PC-9 (cell line): ENCODE measurements at regions not wholly inside any gene's neighbourhood (a gene's known extent, or its start where the extent isn't known, plus 50 kb on each side); places are given as distances from the start of the nearest gene placed in this dataset.

Experiments used
- CTCF ChIP-seq: fragments of 200-600 bp; sonication (generic); conservative IDR thresholded peaks from 2 replicates; pipeline ENCODE4 v1.6.1; 2017; ENCODE audit warnings: mixed run types, antibody characterized with exemption, mild to moderate bottlenecking, moderate library complexity
- EZH2 ChIP-seq: fragments of 200-600 bp; sonication (generic); IDR thresholded peaks from 2 replicates; pipeline ENCODE4 v1.8.0; 2017; ENCODE audit warnings: antibody characterized with exemption, low read depth

GRCh38 chr17:13067629-13068303 lies 49.9 kb upstream of the ELAC2 start:
- TF ChIP-seq CTCF (no peak), EZH2 (no peak)
